SW 1271 (cell line): ENCODE measurements at regions not wholly inside any gene's neighbourhood (a gene's known extent, or its start where the extent isn't known, plus 50 kb on each side); places are given as distances from the start of the nearest gene placed in this dataset.
"Not testable (repeated sequence)": the region's sequence is repeated elsewhere in the genome, so short reads cannot be mapped to it uniquely, and the experiment has no call there.

Experiments used
- DNase-seq, 2 experiments: peaks; one replicate each; lab custom pipeline; 2025; lab: John Stamatoyannopoulos, UW

DNA sequence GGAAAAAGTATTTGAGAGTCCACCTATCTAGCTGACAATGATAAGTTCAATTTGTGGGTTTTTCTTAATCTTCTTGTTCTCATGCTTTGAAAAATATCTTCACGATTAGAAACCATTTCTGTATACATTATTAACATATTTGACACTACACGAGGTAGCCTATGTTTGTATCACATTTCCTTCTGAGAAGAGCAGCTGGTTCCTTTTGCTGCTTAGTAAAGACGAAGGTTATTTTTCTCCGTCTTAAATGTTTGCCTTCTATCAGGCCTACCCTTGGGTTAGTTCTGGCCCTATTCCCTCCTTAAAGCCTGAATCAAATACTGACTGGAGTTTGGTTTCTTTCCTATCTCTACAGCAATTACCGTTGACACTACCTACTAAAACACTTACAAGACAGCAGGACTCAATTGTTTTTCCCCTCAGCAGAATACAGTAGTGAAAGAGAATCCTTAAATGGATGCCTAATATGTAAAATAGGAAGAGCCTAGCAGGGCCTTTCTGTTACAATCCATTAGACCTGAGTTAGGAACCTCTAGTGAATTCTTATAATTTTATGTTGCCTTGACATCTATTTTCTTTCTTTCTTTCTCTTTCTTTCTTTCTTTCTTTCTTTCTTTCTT, 790.4 kb downstream of the EPHA4 start:
- no peak for DNase-seq

DNA sequence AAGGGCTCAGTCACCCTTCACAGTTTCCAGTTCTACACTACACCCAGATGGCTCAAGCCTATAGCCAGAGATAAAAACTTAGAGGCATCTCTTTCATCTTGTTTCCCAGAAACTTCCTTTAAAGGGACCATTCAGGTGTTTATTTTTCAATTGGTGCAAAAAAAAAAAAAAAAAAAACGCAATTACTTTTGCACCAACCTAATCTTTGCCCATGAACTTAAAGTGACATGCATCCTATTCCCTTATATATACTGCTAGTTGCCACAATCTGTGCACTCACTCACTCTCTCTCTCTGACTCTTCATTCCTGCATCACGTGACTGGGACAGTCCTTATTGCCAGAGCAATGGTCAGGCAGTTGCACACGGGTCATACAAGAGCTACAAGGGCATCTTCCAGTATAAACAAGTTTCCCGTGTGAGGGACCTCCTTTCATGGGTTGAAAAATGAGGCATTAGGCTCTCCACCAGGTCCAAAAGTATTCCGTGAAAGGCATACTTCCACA, 789.4 kb downstream of the EPHA4 start:
- no peak for DNase-seq

DNA sequence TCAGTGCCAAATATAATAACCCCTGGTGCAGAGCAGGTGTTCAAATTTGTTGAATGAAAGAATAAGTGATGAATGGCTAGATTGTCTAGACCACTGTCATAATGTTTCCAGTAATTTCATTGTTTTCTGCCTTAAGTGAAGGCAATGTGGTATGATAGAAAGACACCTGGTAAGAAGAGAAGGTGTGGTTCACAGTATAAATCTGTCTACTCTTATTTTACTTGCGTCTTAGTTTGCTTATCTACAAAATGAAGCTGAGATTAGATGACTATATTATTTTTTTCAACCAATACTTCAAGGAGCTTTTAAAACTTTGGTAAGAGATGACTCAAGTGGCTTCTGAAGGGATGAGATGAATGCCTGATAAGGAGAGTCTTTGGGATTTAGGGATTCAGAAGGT, 788.4 kb downstream of the EPHA4 start:
- DNase-seq: no peak

DNA sequence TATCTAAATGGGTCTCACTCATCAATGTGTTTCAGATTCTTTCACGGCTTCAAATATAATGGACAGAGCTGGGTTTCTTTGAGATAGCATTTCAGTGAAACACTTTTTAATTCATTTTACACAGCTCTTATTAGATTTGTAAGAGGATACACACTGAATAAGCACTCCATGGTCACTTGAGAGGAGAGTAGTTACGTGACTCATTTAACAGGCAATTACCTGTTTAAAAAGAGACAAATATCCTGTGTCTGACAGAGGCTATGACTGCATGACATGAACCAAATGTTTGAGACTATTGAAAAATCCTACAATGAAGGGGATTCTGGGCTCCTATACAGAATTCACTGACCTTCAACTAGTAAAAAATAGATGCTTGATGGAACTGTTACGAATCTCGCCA, 786.9 kb downstream of the EPHA4 start:
- DNase-seq: no peak

DNA sequence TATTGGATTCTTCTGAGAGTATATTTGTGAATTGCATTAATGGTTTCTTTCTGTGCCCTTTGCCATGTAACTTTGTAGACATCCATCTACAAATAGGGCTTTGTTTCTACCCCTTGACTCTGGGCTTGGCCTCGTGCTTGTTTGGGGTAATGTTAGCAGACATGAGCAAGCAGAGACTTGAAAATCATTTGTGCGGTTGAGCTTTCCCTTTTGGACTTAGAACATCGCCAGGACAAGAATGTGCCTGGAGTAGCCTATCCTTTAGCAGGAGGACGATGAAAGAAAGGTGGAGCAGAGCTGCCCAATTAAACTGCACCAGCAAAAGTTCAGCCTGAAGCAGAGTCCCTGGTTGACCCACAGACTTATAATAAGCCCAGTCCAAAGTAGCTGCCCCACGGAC, 785.9 kb downstream of the EPHA4 start:
- no peak for DNase-seq

DNA sequence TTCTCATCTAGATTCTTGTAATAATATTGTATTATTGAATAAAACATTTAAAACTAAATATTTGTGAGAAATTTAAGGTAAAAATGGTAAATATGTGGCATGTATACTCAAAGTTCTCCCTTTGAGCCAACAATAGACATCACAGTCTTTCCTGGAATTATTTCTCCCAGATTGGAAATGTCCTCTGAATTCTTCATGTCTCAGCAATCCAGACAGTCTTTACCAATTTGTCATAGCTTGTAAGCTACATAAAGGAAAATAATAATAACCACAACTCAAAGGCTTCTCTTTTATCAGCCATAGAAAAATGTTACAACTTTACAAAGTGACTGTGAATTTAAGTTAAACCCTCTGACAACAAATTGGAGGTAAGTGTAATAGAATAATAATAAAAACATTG, 784.9 kb downstream of the EPHA4 start:
- no peak for DNase-seq

DNA sequence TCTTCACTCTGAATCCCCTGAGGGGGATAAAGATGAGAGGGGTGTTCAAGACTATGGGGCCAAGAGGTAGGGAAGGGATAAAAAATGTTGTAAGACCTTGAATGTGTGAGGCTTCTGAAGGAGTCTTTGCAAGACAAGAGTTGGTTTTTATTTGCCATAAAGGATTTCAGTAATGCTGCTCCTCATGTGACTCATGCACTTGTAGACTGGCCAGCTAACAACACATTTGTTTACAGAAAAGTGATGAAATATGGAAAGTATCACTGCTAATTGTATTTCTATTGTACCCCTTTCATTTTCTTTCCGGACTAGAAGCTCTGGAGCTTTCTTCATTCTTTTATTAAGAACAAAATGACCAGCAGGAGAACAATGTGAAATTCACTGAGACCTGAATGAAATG, 782.1 kb downstream of the EPHA4 start:
- DNase-seq: no peak

DNA sequence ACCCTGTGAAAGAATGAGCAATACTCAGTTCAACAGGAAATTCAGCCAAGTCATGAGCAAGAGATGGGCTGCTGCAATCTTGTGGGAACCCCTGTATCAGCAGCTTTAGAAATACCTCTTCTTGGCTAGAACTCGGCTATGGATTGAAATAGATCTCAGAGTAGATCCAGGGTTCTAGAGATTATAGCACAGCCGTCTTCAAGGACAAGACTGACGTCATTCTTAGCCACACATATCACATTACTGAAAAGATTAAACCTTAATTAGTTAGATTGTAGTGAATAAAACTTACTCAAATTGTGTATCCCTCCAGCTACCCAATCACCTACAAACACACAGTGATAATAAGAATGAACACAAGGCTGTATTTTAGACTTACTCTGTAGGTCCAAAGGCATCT, 776.4 kb downstream of the EPHA4 start:
- no peak for DNase-seq

DNA sequence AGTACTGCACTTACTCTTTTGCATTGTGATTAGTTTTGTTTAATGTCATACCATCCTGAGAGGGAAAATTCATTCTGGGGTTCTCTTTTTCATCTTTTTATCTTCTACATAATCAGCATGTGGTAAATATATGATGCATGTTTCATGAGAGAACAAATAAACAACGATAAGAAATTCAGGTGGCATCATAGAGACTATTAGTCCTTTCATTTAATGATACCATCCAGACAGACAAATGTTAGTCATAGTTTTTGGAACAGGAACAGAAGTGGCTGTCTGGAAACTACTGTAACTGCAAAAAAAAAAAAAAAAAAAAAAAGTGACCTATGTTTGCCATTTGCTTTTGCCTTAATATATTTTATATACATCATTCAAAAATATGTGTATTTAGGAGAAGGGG, 761.0 kb downstream of the EPHA4 start:
- DNase-seq: no peak

DNA sequence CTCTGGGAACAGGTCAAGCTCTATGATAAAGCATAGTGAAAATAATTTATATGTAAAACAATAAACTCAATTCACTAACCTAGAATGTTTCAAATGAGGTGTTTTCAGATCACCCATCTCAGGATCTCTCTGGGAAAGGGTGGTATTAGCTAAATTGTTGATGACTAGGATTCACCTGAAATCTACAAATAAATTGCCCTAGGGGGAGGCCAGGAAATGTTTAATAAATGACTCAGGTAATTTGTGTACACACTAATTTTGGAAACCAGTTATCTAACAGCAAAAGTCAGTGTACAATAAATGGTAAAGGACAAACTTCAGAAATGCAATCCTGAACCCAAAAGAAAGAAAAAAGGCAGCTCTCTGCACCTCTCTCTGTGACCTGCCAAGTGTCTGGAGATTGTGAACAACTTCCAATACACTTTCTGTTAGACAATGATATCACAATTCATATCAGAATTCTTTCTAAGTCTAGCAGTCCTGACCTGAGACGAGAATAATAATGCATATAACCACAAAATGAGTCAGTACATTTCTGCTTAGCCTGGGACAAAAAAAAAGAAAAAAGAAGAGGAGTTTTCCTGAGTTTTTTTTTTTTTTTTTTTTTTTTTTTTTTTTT, 760.0 kb downstream of the EPHA4 start:
- no peak for DNase-seq

DNA sequence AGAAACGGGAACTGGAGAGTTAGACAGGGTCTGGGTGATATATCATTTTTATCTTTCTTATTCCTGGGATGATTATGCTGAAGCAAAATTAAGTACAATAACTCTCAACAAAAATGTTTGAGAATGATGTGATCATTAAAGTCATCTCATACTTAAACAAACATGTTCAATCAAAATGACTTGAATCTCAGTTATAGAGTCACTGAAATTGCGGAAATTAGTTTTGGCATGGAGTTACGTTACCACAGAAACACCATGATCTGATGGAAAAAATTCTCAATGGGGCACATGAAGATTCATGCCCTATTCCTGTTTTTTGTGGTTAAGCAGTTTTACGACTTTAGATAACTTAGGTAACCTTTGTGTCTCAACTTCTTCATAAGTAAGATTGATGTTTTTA, 757.7 kb downstream of the EPHA4 start:
- no peak for DNase-seq

DNA sequence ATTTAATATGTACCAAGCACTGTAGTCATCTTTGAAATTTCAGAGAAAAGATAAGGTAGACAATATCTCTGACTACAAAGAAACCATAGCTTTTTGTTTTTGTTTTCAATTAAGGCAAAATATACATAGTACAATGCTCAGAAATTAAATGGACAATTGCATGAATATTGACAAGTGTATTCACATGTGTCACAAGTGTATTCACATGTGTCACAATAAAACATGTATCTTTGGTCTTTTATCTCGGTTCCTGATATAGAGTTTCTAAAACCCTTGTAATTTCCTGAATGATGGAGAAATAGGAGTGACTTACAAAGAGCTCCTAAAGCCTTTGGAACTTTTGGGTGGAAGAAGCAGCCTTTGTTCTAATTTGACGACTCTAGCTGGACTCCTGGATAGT, 756.4 kb downstream of the EPHA4 start:
- DNase-seq: no peak

DNA sequence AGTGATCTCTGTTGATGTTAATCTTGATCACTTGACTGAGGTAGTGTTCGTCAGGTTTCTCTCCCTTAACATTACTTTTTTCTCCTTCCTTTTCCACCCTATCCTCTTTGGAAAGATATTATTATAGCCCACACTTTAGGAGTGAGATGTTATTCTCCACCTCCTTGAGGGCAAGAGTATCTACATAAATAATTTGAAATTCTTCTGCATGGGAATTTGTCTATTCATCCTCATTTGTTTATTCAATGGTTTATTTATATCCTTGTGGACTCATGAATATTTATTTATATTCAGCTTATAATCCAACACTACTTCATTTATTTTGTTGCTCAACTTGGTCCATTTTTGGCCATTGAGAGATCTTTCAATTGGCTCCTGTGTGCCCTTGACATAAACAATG, 750.4 kb downstream of the EPHA4 start:
- no peak for DNase-seq

DNA sequence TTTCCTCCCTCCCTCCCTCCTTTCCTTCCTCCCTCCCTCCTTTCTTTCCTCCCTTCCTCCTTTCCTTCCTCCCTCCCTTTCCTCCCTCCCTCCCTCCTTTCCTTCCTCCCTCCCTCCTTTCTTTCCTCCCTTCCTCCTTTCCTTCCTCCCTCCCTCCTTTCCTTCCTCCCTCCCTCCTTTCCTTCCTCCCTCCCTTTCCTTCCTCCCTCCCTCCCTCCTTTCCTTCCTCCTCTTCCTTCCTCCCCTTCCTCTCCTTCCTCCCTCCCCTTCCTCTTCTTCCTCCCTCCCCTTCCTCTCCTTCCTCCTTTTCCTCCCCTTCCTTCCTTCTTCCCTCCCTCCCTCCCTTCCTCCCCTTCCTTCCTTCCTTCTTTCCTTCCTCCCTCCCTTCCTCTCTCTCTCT, 748.5 kb downstream of the EPHA4 start:
- not testable (repeated sequence) for DNase-seq

DNA sequence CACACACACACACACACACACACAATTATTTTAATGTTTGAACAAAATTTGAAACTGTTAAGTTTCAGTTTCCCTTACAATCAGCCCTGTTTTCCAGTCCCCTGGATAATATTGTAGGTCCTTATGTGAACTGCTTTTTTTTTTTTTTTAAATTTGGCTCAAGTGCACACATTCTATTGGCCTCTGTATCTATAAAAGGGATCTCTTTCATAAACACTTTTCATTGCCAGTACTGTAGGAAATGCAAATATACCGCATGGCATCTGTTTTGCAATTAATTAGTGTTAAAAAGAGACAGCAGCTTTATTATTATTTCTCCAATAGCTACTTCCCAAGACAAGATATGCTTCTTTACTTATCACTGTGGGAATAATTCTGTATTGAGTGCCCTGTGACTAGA, 738.7 kb downstream of the EPHA4 start:
- no peak for DNase-seq

DNA sequence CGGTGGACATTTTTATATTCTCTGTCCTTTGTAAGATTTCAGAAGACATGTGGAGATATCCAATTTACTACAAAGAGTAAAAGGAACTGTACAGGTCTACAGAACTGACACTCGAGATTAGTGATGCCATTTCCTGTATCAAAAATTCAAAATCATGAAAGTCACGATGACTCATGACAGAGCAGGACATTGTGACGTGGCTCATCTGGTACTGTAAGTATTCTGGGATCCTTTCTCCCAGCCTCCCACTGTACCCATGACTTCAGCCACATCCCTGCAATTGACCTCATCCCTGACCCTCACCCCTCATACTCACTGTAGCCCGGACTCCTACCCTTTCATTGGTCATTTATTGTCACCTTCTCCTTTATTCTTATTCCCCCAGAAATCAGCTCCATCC, 736.5 kb downstream of the EPHA4 start:
- DNase-seq: no peak

DNA sequence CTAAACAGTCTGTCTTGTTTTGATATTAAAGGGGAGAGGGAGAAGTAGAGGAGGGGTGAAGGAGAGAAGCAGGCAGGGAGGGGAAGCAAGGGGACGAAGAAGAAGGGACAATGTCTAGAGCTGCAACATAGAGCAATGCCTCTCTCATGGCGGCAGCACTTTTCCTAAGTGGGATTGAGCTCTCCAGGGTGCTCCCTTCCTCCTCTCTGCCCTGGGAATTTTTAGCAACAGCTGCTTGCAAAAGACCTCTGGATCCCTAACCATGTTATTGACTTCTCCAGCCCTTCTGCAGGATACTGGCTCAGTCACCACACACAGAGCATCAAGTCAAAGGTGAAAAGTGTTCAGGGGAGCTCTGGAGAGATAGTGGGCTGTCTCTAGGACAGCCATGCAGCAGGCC, 734.9 kb downstream of the EPHA4 start:
- no peak for DNase-seq

DNA sequence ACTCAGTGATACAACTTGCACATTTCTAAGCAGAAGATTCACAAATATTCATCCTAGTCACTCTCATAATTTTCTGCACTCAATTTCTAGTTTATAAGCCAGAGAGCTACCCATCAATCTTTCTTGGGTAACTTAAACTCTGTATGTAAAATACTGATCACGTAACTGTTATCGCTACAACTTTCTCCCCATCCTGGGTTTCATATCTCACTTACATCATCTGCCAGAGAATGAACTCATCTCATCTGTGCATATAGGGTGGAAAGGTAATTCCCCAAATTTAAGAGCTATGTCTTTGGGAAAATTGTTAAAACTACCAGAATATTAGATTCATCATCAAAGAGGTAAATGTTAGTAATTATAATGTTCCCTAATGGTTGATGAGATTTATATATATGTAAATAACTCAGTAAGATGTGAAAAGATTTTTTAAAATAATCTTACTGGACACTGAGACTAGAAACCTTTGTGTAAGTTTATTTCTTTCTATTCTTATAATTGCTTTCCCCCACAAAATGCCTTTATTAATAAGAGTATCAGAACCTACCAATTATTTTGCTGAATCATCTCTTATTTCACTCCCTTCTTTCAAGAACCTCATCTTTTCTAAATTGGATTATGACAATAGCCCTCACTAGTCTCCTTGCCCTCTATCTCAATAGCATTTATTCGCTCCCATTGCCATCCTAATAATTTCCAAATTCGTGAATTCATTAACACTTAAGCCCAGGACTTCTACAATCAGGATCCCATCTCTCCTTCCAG, 729.0 kb downstream of the EPHA4 start:
- no peak for DNase-seq

DNA sequence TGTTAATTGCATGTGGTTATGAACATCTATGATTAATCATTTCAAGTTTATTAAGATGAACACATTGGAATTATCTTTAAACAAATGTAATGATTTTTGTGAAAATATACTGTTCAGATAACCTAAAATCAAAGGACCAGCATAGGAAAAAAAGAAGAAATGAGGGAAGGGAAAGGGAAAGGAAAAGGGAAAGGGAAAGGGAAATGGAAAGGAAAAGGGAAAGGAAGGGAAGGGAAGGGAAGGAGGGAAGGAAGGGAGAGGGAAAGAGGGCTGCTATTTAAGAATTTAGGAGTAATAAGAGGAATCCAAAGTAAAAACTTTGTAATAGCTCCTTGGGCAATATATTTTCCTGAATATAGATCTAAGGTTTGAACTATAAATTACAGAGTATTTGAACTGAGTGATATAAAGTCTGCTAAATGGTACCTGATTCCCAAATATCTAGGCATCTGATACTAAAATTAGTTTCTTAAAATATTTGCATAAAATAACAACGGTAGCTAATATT, 726.3 kb downstream of the EPHA4 start:
- DNase-seq: no peak

DNA sequence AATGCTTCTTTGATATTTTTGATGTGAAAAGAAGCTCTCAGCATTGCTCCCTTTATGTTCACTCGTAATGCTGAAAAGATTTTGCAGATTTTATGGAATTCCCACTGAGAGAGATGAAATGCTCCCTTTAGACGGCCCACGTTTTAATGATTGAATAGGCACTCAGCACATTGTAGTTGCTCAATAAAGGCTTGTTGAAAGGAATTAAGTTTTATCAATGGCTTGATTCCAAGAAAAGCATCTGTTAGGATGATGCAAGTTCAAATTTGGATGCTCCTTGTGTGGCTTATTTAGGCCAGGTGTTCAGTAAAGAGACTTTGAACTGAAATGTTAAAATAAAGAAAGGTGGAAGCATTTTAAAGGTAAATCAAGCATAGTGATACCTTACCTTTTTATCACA, 725.1 kb downstream of the EPHA4 start:
- no peak for DNase-seq

DNA sequence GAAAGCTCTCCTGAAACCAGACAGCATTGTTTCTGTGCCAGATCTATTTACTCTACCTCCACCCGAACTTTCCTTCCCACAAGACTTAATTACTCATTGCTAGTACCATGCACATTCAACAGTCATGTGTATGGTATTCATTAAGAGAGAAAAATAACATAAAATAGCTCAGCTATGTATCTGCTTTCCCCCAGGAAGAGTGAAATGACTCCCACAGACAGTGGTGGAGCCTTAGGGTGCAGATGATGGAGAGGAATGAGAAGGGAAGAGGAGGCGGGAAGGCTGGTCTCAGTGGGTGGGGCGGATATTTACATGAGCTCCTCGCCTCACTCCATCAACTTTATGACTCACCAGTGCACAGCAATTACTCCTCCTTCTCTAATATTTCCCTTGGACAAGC, 724.5 kb downstream of the EPHA4 start:
- no peak for DNase-seq

DNA sequence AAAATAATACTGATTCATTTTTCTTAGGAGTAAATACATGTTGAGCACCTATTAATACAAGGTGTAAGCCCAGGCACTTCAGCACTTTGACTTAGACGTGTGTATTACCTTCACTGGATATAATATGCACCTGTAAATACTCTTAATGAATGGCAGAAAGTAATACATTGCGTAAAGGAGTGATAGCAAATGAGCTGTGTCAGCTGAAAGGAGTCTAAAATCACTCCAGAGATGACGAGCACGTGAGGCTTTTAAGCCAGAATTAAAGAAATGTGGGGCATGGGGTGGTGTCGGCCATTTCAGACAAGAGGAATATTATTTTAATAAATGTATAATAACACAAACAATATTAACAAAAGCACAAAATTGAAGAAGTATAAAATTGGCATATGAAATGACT, 722.7 kb downstream of the EPHA4 start:
- DNase-seq: no peak

DNA sequence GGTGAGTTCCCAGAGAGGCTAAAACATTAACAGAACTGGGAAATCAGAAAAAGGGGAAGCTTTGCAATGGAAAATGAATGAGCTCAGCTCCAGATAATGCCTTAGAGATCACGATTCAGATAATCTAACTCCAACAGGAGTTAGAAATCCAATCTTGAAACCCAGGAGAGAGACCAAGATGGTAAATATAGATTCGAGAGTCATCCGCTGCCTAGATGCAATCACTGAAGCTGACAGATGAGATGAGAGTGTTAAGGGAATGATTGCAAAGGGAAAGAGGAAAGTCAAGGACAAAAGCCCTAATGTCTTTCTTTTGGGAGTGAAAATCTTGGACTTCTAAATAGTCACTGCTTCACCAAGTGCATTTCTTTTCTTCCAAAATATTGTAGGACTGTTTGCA, 722.0 kb downstream of the EPHA4 start:
- DNase-seq: no peak
